HCT116 (cell line): ENCODE measurements at regions not wholly inside any gene's neighbourhood (a gene's known extent, or its start where the extent isn't known, plus 50 kb on each side); places are given as distances from the start of the nearest gene placed in this dataset.

ENCODE experiments used
- ATAC-seq: fragments of 200-7000 bp; cut with Tn5 transposase; 2 replicates; pipeline ENCODE4 v1.9.1; 2020; ENCODE audit warnings: mild to moderate bottlenecking, moderate library complexity
- BruUV-seq: library from RNA; stranded (reverse); fragments of 400-500 nt; replicated peaks from 2 replicates; lab custom pipeline; 2021; lab: Mats Ljungman, UMichigan
- CTCF ChIA-PET: fragments of 300-600 bp; sonication (Branson Sonifier 250); formaldehyde crosslinking; loops from one replicate; lab custom pipeline; 2021; ENCODE audit warnings: antibody characterized with exemption; lab: Charles Lee
- POLR2A ChIA-PET: fragments of 300-600, 350-600 bp; sonication (Branson Sonifier 250); formaldehyde crosslinking; loops from one replicate; lab custom pipeline; 2021; ENCODE audit warnings: antibody characterized with exemption; lab: Charles Lee
- RAD21 ChIA-PET, 2 experiments: fragments of 300-600 bp; sonication (Branson Sonifier 250); formaldehyde crosslinking; loops; one replicate each; lab custom pipeline; 2023; ENCODE audit warnings: low total read pairs in 2 of 2; ENCODE audit not compliant: uncharacterized antibody in 2 of 2, unreplicated experiment in 2 of 2, low non-redundant PET in 1 of 2; lab: Charles Lee
- DNase-seq: peaks from one replicate; pipeline ENCODE4 v3.0.0-alpha.2; 2010; ENCODE audit warnings: low read depth, low spot score
- H2AFZ ChIP-seq: fragments of 200-600 bp; shearing (Covaris generic), sonication (generic); 2 replicates; pipeline ENCODE4 v1.6.1; 2017; ENCODE audit warnings: low read depth, mixed run types, mixed read lengths, antibody characterized with exemption, low read length; ENCODE audit not compliant: poor library complexity, severe bottlenecking
- H3K27ac ChIP-seq: 2 replicates; pipeline ENCODE4 v1.5.1; 2012; ENCODE audit warnings: low read depth, low read length
- H3K27me3 ChIP-seq: fragments of 200-600 bp; sonication (generic); 2 replicates; pipeline ENCODE4 v1.6.1; 2016; ENCODE audit warnings: mixed run types, low read length, mixed read lengths; ENCODE audit not compliant: insufficient read depth
- H3K36me3 ChIP-seq, 2 experiments: fragments of 200-500 bp in 1 of 2; fragments of 200-600 bp in 1 of 2; sonication (Bioruptor generic) in 1 of 2; sonication (generic) in 1 of 2; 2 replicates each; pipeline versions ENCODE4 v1.5.1 to v1.6.1; 2014 to 2016; ENCODE audit warnings: low read length in 2 of 2, inconsistent platforms in 1 of 2, mixed read lengths in 1 of 2, mixed run types in 1 of 2; ENCODE audit not compliant: insufficient read depth in 2 of 2, control insufficient read depth in 1 of 2
- H3K4me1 ChIP-seq, 2 experiments: fragments of 200-600 bp in 1 of 2; sonication (generic) in 1 of 2; 2 replicates each; pipeline versions ENCODE4 v1.5.1 to v1.6.1; 2012 to 2017; ENCODE audit warnings: low read length in 2 of 2, inconsistent platforms in 1 of 2, mild to moderate bottlenecking in 1 of 2, mixed read lengths in 1 of 2, mixed run types in 1 of 2, moderate library complexity in 1 of 2; ENCODE audit not compliant: insufficient read depth in 2 of 2, control insufficient read depth in 1 of 2
- H3K4me2 ChIP-seq: fragments of 200-600 bp; sonication (generic); 2 replicates; pipeline ENCODE4 v1.6.1; 2017; ENCODE audit warnings: mixed run types, low read length, mixed read lengths
- H3K4me3 ChIP-seq, 2 experiments: fragments of 200-600 bp in 1 of 2; sonication (generic) in 1 of 2; replicated peaks in 1 of 2; 2 replicates each; pipeline ENCODE4 v1.5.1; 2011 to 2016; ENCODE audit warnings: low read length in 2 of 2, control low read depth in 1 of 2, low read depth in 1 of 2, mild to moderate bottlenecking in 1 of 2, mixed read lengths in 1 of 2, mixed run types in 1 of 2
- H3K79me2 ChIP-seq: fragments of 200-600 bp; sonication (generic); 2 replicates; pipeline ENCODE4 v1.6.1; 2017; ENCODE audit warnings: mild to moderate bottlenecking, mixed run types, low read length, moderate library complexity, mixed read lengths; ENCODE audit not compliant: insufficient read depth
- H3K9ac ChIP-seq: fragments of 200-600 bp; sonication (generic); 2 replicates; pipeline ENCODE4 v1.6.1; 2016; ENCODE audit warnings: low read length, mixed read lengths
- H3K9me2 ChIP-seq: fragments of 200-600 bp; sonication (generic), shearing (Covaris generic); 2 replicates; pipeline ENCODE4 v1.6.1; 2017; ENCODE audit warnings: mixed run types, mild to moderate bottlenecking, moderate library complexity; ENCODE audit not compliant: insufficient read depth
- H3K9me3 ChIP-seq, 2 experiments: fragments of 200-500 bp in 1 of 2; fragments of 200-600 bp in 1 of 2; sonication (Bioruptor generic) in 1 of 2; sonication (generic) in 1 of 2; 2 replicates each; pipeline ENCODE4 v1.6.1; 2014 to 2017; ENCODE audit warnings: low read length in 2 of 2, mixed read lengths in 2 of 2, inconsistent platforms in 1 of 2, low read depth in 1 of 2, mild to moderate bottlenecking in 1 of 2, mixed run types in 1 of 2, moderate library complexity in 1 of 2; ENCODE audit not compliant: control insufficient read depth in 1 of 2, insufficient read depth in 1 of 2
- H4K20me1 ChIP-seq: fragments of 200-600 bp; sonication (generic), shearing (Covaris generic); 2 replicates; pipeline ENCODE4 v1.6.1; 2017; ENCODE audit warnings: mixed run types, mild to moderate bottlenecking, moderate library complexity; ENCODE audit not compliant: insufficient read depth
- ATF3 ChIP-seq: IDR thresholded peaks from 2 replicates; pipeline ENCODE4 v1.6.1; 2012
- CBX3 ChIP-seq: IDR thresholded peaks from 2 replicates; pipeline ENCODE4 v1.6.1; 2012; ENCODE audit warnings: low read depth
- CTCF ChIP-seq, 3 experiments: fragments of 200-600 bp in 1 of 3; sonication (generic) in 1 of 3; IDR thresholded peaks in 2 of 3; conservative IDR thresholded peaks in 1 of 3; 2 replicates each; pipeline ENCODE4 v1.5.1; 2012 to 2017; ENCODE audit warnings: low read depth in 2 of 3, low read length in 2 of 3, antibody characterized with exemption in 1 of 3, borderline replicate concordance in 1 of 3, control low read depth in 1 of 3, mild to moderate bottlenecking in 1 of 3, mixed read lengths in 1 of 3, mixed run types in 1 of 3, moderate library complexity in 1 of 3; ENCODE audit not compliant: insufficient read depth in 1 of 3
- EZH2 ChIP-seq: fragments of 200-600 bp; sonication (generic); IDR thresholded peaks from 2 replicates; pipeline ENCODE4 v1.6.1; 2017; ENCODE audit warnings: antibody characterized with exemption, mixed run types
- FOSL1 ChIP-seq: IDR thresholded peaks from 2 replicates; pipeline ENCODE4 v1.6.1; 2012; ENCODE audit warnings: low read depth
- MAX ChIP-seq: IDR thresholded peaks from 2 replicates; pipeline ENCODE4 v1.6.1; 2012
- POLR2A ChIP-seq: IDR thresholded peaks from 2 replicates; pipeline ENCODE4 v1.7.0; 2011; ENCODE audit warnings: borderline replicate concordance; ENCODE audit not compliant: insufficient read depth, insufficient read length; ENCODE audit errors: extremely low read depth
- RAD21 ChIP-seq: IDR thresholded peaks from 2 replicates; pipeline ENCODE4 v1.6.1; 2012; ENCODE audit warnings: low read depth, mild to moderate bottlenecking
- SIN3A ChIP-seq: IDR thresholded peaks from 2 replicates; pipeline ENCODE4 v1.6.1; 2012; ENCODE audit warnings: low read depth
- ZBTB33 ChIP-seq: IDR thresholded peaks from 2 replicates; pipeline ENCODE4 v1.6.1; 2011; ENCODE audit warnings: mild to moderate bottlenecking, low read length, moderate library complexity; ENCODE audit not compliant: insufficient replicate concordance; ENCODE audit errors: extremely low read depth
- intact Hi-C: fragments of 100-400 bp; cut with micrococcal nuclease; formaldehyde crosslinking; loops from 2 replicates; pipeline ENCODE4 v1.10.0; 2022

GRCh38 chr1:184294101-184294500, 92.7 kb upstream of the C1orf21 start:
- Histone ChIP-seq H3K79me2 (no peaks in the 10 kb centered on the region), H4K20me1 (no peaks in the 10 kb centered on the region), H3K4me1 (no peaks in the 10 kb centered on the region), H3K27ac (no peak overlapping the region), H3K9me2 (no peaks in the 10 kb centered on the region), H3K9me3 (peaks cover 0 to 3% of the 10 kb centered on the region in 2 experiments; a peak in 1 of 4 replicates), H3K9ac (no peak overlapping the region), H3K36me3 (no peaks in the 10 kb centered on the region), H3K27me3 (no peaks in the 10 kb centered on the region), H3K4me2 (no peak overlapping the region), H3K4me3 (no peak overlapping the region), H2AFZ (no peak overlapping the region)
- intact Hi-C loops = no loop called here
- ChIA-PET RAD21 (no interaction called here), CTCF (no interaction called here), POLR2A (no interaction called here)
- DNase-seq = no peak
- BruUV-seq = no TSS peak
- ATAC-seq = no peak
- TF ChIP-seq EZH2 = no peak
- TF ChIP-seq SIN3A = no peak
- TF ChIP-seq POLR2A = no peak
- TF ChIP-seq FOSL1 = no peak
- TF ChIP-seq ATF3 = no peak
- no peak for TF ChIP-seq MAX
- no peak for TF ChIP-seq ZBTB33
- no peak for TF ChIP-seq CTCF (IDR thresholded peaks at IDR 0.05 in 2 of 3, conservative IDR thresholded peaks at IDR 0.05 in 1 of 3; ENCODE audit: borderline replicate concordance in 1 of 3, insufficient read depth in 1 of 3, low read depth in 2 of 3, low read length in 2 of 3)
- TF ChIP-seq CBX3 = no peak
- TF ChIP-seq RAD21 = no peak
